Amygdala (tissue), 56 donors: ENCODE measurements at regions not wholly inside any gene's neighbourhood (a gene's known extent, or its start where the extent isn't known, plus 50 kb on each side); places are given as distances from the start of the nearest gene placed in this dataset.
"Not testable (repeated sequence)": the region's sequence is repeated elsewhere in the genome, so short reads cannot be mapped to it uniquely, and the experiment has no call there.

ENCODE experiments used
- DNase-seq, 56 donors: peaks; one replicate each; lab custom pipeline; 2025; lab: John Stamatoyannopoulos, UW

DNA sequence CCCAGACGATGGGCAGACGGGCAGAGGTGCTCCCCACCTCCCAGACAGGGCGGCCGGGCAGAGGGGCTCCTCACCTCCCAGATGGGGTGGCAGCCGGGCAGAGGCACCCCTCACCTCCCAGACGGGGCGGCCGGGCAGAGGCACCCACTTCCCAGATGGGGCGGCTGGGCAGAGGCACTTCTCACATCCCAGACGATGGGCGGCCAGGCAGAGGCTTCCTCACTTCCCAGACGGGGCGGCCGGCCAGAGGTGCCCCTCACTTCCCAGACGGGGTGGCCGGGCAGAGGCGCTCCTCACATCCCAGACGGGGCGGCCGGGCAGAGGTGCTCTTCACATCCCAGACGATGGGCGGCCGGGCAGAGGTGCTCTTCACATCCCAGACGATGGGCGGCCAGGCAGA, 96.6 kb downstream of the ABCC12 start:
- DNase-seq = not testable (repeated sequence)

DNA sequence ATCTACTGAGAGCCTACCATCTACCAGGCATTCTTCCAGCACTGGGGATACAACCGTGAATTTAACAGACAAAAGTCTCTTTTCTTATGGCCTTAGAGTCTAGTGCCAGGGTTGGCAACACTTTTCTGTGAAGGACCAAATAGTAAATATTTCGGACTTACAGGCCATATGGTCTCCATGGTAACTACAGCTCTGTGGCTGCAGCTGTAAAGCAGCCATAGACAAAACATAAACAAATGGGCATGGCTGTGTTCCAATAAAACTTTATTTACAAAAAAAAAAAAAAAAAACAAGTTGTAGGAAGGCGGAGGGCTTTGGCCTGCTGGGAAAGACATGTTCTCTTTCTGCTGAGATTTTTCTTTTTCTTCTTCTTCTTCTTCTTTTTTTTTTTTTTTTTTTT, 98.7 kb downstream of the ABCC12 start:
- no peak for DNase-seq

DNA sequence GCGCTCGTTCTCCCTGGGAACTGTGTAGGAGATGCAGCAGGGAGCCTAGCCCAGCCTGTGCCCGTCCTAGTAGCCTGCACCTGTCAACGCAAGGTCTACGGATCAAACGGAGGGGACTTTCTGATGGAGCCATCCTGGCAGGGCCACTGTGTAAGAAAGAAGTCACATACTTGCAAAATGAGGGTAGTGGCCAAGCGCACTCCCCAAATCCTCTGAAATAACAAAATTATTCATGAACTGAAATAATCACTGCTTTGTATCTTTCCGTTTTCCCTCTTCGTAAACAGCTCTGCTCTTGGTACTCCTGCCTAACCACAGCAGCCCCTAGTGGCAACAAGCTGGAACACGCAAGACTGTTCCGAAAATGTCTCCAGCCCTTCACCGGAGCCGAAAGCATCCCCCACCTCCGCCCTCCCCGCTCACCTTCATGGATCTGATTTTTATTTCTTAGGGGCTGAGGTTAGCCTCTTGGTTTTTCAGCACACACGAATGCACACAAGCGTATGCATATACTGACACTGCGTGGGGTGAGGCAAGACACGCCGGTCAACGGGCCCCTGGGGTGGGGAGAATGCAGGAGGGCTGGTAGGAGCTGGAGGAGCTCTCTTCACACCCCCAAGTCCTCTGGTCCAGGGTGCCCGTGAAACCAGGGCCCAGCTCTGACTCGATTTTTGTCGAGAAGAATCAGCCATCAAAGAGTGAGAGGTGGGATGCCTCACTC, 100.8 kb downstream of the ABCC12 start:
- peak in 50 of 56 donors; percentile 9 to 85 (median 52) for DNase-seq

DNA sequence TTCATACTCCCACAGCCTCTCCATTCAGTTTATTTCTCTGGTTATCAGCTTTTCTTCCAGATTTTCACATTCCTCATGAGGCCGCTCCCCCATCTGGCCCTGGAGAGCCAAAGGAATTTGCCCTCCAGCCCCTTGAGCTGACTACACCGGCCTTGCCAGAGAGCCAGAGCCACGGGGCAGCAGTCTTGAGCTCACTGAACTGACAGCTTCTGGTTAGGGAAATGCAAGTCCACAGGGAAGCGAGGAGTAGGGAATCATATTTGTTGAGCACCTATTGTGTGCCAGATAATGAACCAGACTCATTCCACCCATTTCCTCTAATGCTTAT, 102.4 kb downstream of the ABCC12 start:
- peak in 1 of 56 donors; percentile 3 for DNase-seq

DNA sequence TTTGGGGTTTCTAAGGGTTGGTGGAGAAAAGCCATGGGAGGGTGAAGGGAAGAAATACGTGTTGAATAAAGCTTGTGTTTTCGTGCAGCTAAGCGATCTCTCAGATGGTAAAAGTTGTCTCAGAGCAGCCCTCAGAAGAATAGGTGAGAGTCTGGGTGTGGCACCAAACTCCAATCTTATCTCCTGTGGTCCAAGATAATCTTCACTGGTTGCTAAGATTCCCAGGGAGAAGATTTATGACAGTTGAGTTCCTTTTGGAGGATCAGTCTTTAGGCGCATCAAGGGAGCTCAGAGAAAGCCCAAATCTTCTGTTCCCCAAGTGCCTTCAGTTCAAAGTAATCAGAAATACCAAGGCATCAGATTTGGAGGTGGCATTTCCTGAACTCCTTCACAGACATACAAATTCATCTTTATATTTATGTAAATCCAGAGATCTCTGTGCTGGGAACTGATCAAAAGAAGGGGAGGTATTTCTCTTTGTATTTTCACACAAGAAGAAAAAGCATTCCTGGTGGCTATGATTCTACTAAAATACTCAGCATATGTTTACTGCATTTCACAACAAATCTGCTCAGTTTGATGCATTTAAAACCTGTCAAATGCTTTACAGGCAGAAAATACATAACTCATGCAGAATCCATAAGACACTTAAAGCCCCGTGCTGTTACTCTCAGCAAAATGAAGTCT, 102.9 kb downstream of the ABCC12 start:
- no peak for DNase-seq

GRCh38 chr16:48050871-48051270, 104.9 kb downstream of the ABCC12 start:
- DNase-seq = no peak

DNA sequence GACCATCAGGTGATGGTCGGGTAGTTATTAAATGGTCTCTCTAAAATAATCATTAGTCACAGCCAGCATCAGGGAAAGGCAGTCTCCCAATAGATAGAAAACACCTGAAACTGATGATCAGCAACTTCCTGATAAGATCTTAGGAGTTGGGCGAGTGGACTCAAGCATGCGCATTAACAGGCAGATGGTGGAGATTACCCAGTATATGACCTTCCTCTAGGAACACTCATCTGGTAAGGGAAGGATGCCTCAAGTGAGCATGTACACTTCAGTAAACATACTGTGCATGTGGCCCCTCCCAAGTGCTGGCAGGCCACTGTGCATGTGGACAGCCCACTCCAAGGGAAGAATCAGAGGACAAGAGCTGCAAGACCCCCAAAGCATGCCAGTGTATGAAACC, 105.9 kb downstream of the ABCC12 start:
- DNase-seq = no peak

DNA sequence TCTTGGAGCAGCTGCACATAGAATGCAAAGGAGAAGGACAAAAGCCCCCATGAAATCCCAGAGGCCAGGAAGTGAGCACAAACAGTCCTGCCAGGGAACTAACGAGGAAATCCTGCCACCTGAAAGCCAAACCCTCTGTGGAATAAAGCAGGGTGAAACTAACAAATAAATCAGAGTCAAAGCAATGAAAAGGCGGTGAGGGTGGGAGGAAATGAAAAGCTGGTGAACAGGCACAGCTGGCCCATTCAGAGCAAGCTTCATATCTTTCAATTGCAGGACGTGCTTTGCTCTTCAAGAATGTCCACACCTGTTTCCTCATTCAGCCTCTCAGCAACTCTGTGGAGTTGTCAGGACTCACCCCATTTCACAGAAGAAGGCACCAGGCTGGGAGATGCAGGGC, 108.1 kb downstream of the ABCC12 start:
- no peak for DNase-seq

GRCh38 chr16:48047241-48047640, 108.6 kb downstream of the ABCC12 start:
- DNase-seq = no peak

DNA sequence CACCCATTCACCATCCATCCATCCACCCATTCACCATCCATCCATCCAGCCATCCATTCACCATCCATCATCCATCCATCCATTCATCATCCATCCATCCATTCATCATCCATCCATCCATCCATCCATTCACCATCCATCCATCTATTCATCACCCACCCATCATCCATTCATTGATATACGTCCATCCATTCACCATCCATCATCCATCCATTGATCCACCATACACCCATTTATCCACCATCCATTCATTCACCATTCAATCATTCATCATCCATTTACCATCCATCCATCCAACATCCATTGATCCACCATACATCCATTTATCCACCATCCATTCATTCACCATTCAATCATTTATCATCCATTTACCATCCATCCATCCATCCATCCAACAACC, 111.7 kb downstream of the ABCC12 start:
- no peak for DNase-seq

DNA sequence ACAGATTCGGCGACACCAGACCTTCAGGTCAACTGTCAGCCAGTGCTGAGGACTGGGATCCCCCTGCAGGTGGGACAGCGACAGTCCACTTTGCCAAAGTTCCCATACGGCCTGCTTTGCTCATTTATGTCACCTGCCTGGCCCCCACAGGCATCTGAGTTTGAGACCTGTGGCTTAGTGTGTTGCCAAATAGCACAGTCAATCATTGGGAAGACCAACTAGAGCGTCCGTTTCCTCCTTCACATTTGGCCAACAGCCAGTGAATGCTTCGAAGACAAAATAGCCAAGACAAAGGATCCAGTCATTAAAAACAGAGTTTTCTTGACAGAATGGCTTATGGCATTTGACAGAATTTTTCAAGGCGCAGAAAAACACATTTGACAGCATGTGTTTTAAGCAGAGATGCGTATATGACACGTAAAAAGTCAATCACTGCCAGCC, 113.8 kb downstream of the ABCC12 start:
- DNase-seq = peak in 1 of 56 donors; percentile 4

- DNase-seq = no peak
Measured at GRCh38 chr16:48035142-48035541, 120.7 kb downstream of the ABCC12 start.

- no peak for DNase-seq
Measured at GRCh38 chr16:48030926-48031325, 124.9 kb downstream of the ABCC12 start.

DNA sequence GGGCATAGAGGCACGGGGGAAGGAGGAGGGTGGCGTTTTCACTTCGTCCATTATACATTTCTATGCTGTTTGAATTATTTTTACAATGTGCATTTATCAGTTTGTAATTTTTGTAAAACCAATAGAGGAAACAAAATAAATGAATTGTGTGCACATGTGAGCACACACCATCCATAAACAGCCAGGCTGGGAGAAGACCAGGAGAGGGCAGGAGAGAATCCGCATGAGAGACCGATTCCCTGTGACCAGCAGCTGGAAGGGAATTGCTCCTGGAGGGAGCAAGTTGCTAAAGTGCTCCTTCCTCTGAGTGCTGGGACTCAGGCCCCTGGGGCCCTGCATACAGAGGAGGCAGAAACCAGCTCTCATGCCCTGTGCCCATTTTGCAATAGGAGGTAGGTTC, 126.0 kb downstream of the ABCC12 start:
- no peak for DNase-seq

- DNase-seq = no peak
Measured at GRCh38 chr16:48025359-48025758, 130.4 kb downstream of the ABCC12 start.

DNA sequence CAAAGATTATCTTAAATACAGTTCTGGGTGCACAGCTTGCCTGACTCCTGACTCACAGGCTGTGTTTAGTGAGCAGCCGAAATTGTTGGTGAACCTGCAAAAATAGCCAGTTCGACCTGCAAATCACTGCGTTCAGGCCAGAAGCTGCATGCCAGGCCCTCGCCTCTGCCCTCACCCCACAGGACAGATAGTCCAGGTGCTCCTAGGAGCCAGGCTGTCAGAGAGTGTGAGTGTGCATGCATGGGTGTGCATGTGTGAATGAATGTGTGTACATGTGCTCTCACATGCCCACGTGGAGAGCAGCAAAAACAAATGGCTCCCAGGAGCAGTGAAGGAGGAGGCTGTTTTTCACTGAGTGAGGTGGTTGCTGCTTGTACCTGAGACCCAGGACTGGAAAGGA, 131.8 kb downstream of the ABCC12 start:
- DNase-seq = no peak

DNA sequence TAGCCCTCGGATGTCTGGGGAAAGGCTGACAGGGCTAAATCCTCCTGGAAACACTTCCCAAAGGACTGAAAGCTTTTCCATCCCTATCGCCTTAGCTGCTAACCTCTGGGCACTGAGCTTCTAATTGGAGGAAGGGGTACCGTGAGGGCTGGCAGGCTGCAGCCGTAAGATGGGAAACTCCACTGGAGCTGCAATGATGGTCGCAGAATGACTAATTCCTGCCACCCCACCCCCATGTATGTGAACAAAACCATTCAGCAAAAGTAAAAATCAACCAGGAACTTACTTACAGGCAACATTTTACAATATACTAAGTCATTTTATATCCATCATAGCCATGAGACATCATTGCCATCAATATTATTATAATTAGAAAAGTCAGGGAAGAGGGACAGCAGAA, 133.3 kb downstream of the ABCC12 start:
- no peak for DNase-seq

DNA sequence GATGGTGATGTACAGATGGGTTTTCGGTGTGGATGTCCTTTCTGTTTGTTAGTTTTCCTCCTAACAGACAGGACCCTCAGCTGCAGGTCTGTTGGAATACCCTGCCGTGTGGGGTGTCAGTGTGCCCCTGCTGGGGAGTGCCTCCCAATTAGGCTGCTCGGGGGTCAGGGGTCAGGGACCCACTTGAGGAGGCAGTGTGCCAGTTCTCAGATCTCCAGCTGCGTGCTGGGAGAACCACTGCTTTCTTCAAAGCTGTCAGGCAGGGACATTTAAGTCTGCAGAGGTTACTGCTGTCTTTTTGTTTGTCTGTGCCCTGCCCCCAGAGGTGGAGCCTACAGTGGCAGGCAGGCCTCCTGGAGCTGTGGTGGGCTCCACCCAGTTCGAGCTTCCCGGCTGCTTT, 135.2 kb downstream of the ABCC12 start:
- not testable (repeated sequence) for DNase-seq

GRCh38 chr16:48014349-48015135, 141.3 kb downstream of the ABCC12 start:
- peak in 14 of 56 donors; percentile 1 to 37 (median 10) for DNase-seq

DNA sequence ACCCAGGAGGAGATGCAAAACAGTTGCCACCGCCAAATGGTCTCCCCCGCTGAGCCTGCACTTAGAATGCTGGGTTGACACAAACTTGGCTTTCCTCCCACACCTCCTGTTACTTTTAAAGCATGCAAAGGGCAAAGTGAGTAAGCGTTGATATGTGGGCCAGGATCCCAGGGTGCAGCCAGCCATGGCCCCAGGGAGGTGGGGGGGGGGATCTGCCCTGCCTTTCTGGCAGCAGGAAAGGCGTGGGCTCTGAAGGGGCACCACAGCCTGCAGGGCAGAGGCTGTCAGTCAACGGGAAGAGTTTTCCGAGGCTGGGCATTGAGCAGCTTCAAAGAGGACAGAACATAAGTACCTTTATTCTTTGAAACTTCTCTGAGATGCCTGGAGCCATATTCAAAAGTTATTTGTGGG, 142.3 kb downstream of the ABCC12 start:
- DNase-seq = no peak

DNA sequence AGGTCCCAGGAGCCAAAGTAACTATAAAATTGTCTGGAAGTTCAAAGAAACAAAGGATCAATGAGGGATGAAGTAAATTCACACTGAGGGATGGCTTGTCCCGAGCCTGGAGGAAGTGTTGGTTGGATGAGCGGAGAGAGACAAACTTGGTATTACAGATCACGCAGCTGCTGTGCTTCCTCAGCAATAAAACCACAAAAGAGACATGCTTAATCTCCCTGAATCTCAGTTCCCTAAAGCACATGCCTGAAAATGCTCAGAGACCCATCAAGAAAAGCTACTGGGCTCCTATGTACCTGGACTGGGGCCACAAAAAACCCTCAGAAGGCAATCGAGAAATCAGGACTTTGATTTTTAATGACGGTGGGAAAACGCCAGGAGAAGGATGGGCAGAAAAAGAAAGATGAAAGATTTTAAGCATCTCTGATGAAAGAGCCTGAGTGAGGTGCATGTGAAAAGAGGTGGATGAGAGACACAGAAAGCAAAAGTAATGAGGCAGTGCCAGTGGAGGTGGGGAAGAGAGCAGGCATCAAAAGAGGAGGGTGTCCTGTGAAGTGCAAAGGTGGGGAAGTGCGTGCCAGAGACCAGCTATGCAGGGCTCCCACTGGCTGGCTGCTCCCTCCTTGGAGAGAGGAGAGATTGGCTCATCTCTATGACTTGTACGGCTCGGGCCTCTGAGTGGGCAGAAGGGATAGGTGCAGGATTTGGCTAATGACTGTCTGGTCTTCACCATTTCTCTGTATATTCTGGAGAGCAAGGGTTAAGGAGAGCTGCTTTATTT, 143.7 kb downstream of the ABCC12 start:
- no peak for DNase-seq
